Activated naive CD4-positive, alpha-beta T cell treated with anti-CD3 and anti-CD28 coated beads for 36 hours (primary cell): ENCODE measurements at regions not wholly inside any gene's neighbourhood (a gene's known extent, or its start where the extent isn't known, plus 50 kb on each side); places are given as distances from the start of the nearest gene placed in this dataset.
"Not testable (repeated sequence)": the region's sequence is repeated elsewhere in the genome, so short reads cannot be mapped to it uniquely, and the experiment has no call there.

ENCODE experiments used
- CTCF ChIA-PET: fragments of 350-600 bp; sonication (Branson Sonifier 250); formaldehyde crosslinking; loops from one replicate; lab custom pipeline; 2021; ENCODE audit warnings: antibody characterized with exemption; lab: Charles Lee
- DNase-seq: peaks from one replicate; pipeline ENCODE4 v3.0.0-alpha.2; 2020
- H3K27ac Mint-ChIP-seq: one replicate; pipeline ENCODE4 v1.8.0; 2021; ENCODE audit warnings: mild to moderate bottlenecking, mixed read lengths
- H3K27me3 Mint-ChIP-seq: one replicate; pipeline ENCODE4 v1.8.0; 2021; ENCODE audit warnings: low read depth, mixed read lengths
- H3K36me3 Mint-ChIP-seq: one replicate; pipeline ENCODE4 v1.8.0; 2021; ENCODE audit warnings: low read depth, mixed read lengths
- H3K4me1 Mint-ChIP-seq: one replicate; pipeline ENCODE4 v1.8.0; 2021; ENCODE audit warnings: low read depth, mixed read lengths
- H3K4me3 Mint-ChIP-seq: one replicate; pipeline ENCODE4 v1.8.0; 2021; ENCODE audit warnings: mild to moderate bottlenecking, moderate library complexity, mixed read lengths
- H3K9me3 Mint-ChIP-seq: one replicate; pipeline ENCODE4 v1.8.0; 2021; ENCODE audit warnings: mixed read lengths
- intact Hi-C: fragments of 100-400 bp; cut with micrococcal nuclease; formaldehyde crosslinking; loops from one replicate; pipeline ENCODE4 v1.15.1; 2023

DNA sequence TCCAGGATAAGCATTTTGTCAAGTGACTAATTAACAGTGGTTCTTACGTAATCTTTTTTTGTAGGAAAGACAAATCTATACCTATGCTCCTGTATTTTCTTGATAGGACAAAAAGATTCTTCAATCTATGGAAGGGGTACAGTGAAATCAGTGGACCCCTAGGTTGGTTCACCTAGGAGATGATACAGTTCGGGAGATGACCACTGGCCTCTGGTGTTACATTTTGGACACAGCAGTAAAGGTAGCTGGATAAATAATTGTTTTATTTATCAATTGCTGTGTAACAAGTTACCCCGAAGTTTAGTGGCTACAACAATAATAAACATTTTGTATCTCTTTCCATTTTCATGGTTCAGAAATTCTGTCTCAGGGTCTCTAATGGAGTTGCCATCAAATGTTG, 288.2 kb upstream of the MAGI2 start:
- CTCF ChIA-PET = no interaction called here
- no peaks in the 10 kb centered on the region for H3K9me3 Mint-ChIP-seq
- H3K27me3 Mint-ChIP-seq = no peaks in the 10 kb centered on the region

GRCh38 chr7:79740076-79740475, 286.6 kb upstream of the MAGI2 start:
- intact Hi-C loops = no loop called here
- DNase-seq = no peak
- H3K4me1 Mint-ChIP-seq = no peaks in the 10 kb centered on the region
- no peak overlapping the region for H3K4me3 Mint-ChIP-seq
- CTCF ChIA-PET = no interaction called here
- no peaks in the 10 kb centered on the region for H3K36me3 Mint-ChIP-seq
- no peak overlapping the region for H3K27ac Mint-ChIP-seq
- H3K9me3 Mint-ChIP-seq = peaks cover 2% of the 10 kb centered on the region
- H3K27me3 Mint-ChIP-seq = no peaks in the 10 kb centered on the region

More for the DNA sequence above, 288.2 kb upstream of the MAGI2 start:
- DNase-seq = no peak
- no peaks in the 10 kb centered on the region for H3K4me1 Mint-ChIP-seq
- intact Hi-C loops = no loop called here
- no peak overlapping the region for H3K27ac Mint-ChIP-seq
- no peak overlapping the region for H3K4me3 Mint-ChIP-seq
- H3K36me3 Mint-ChIP-seq = no peaks in the 10 kb centered on the region

DNA sequence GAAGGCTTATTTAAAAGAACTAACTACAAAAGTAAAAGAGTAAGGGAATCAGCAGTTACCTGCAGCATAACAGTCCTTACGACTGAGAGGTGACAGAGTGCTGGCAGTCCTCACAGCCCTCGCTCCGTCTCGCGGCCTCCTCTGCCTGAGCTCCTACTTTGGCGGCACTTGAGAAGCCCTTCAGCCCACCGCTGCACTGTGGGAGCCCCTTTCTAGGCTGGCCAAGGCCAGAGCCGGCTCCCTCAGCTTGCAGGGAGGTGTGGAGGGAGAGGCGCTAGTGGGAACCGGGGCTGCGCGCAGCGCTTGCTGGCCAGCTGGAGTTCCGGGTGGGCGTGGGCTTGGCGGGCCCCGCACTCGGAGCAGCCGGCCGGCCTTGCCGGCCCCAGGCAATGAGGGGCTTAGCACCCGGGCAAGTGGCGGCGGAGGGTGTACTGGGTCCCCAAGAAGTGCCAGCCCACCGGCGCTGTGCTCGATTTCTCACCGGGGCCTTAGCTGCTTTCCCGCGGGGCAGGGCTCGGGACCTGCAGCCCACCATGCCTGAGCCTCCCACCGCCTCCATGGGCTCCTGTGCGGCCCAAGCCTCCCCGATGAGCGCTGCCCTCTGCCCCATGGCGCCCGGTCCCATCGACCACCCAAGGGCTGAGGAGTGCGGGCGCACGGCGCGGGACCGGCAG, 285.7 kb upstream of the MAGI2 start:
- DNase-seq, intact Hi-C loops, H3K27ac Mint-ChIP-seq, H3K4me3 Mint-ChIP-seq, H3K27me3 Mint-ChIP-seq, H3K9me3 Mint-ChIP-seq, CTCF ChIA-PET, H3K4me1 Mint-ChIP-seq, H3K36me3 Mint-ChIP-seq: not testable (repeated sequence)

DNA sequence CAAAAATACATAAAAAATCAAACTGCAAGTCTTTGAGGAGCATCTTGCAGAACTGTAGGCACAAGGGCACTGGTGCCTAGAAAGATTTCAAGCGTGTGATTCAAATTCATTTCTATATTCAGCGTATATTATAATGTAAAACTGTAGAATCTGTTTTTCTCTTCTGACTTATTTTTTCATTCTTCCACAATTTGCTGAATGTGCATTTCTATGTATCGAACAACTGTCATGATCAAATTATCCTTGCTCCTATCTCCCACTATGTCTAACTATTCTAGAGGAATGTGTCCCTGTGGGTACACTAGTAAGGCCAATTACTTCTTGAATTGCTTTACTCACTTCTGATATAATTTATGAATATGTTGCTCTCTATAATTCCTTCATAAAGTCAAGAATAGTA, 283.0 kb upstream of the MAGI2 start:
- Mint-ChIP-seq H3K27me3 (no peaks in the 10 kb centered on the region), H3K4me1 (no peaks in the 10 kb centered on the region), H3K36me3 (no peaks in the 10 kb centered on the region), H3K9me3 (peaks cover 26% of the 10 kb centered on the region), H3K27ac (no peak overlapping the region), H3K4me3 (no peak overlapping the region)
- CTCF ChIA-PET = no interaction called here
- intact Hi-C loops = no loop called here
- no peak for DNase-seq

DNA sequence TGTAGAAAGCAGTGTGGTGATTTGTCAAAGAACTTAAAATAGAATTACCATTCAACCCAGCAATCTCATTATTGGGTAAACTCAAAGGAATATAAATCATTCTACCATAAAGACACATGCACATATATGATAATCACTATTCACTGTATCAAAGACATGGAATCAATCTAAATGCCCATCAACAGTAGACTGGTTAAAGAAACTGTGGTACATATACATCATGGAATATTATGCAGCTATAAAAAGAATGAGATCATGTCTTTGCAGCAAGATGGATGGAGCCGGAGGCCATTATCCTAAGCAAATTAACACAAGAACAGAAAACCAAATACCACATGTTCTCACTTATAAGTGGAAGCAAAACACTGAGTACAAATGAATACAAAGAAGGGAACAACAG, 281.5 kb upstream of the MAGI2 start:
- intact Hi-C loops = no loop called here
- no peak overlapping the region for H3K27ac Mint-ChIP-seq
- H3K4me3 Mint-ChIP-seq = no peak overlapping the region
- H3K27me3 Mint-ChIP-seq = no peaks in the 10 kb centered on the region
- no peaks in the 10 kb centered on the region for H3K36me3 Mint-ChIP-seq
- no peaks in the 10 kb centered on the region for H3K4me1 Mint-ChIP-seq
- DNase-seq = no peak
- CTCF ChIA-PET = no interaction called here
- H3K9me3 Mint-ChIP-seq = peaks cover 29% of the 10 kb centered on the region

GRCh38 chr7:79734181-79734580, 280.7 kb upstream of the MAGI2 start:
- Mint-ChIP-seq H3K9me3 (peaks cover 30% of the 10 kb centered on the region), H3K4me3 (no peak overlapping the region), H3K27me3 (no peaks in the 10 kb centered on the region), H3K36me3 (no peaks in the 10 kb centered on the region), H3K27ac (no peak overlapping the region), H3K4me1 (no peaks in the 10 kb centered on the region)
- DNase-seq = no peak
- intact Hi-C loops = no loop called here
- CTCF ChIA-PET = no interaction called here

DNA sequence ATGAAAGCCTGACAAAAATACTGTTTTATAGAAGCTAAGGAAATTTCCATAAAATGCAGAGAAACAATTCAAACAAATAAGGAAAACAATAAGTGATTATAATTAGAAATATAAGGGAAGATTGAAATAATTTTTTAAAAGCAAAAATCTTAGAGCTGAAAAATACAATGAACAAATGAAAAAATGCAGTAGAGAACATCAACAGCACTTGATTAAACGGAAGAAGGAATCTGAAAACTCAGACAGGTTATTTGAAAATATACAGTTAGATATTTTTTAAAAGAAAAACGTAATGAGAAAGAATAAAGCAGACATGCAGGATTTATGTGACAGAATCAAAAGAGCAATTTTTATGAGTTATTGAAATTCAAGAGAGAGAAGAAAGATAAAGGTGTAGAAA, 279.1 kb upstream of the MAGI2 start:
- H3K4me3 Mint-ChIP-seq = no peak overlapping the region
- CTCF ChIA-PET = no interaction called here
- H3K4me1 Mint-ChIP-seq = no peaks in the 10 kb centered on the region
- H3K9me3 Mint-ChIP-seq = peaks cover 33% of the 10 kb centered on the region
- H3K27ac Mint-ChIP-seq = no peak overlapping the region
- H3K36me3 Mint-ChIP-seq = no peaks in the 10 kb centered on the region
- H3K27me3 Mint-ChIP-seq = no peaks in the 10 kb centered on the region
- intact Hi-C loops = no loop called here
- no peak for DNase-seq

GRCh38 chr7:79730971-79731370, 277.5 kb upstream of the MAGI2 start:
- H3K9me3 Mint-ChIP-seq = peaks cover 33% of the 10 kb centered on the region
- no peaks in the 10 kb centered on the region for H3K4me1 Mint-ChIP-seq
- intact Hi-C loops = no loop called here
- H3K27me3 Mint-ChIP-seq = no peaks in the 10 kb centered on the region
- H3K4me3 Mint-ChIP-seq = no peak overlapping the region
- no peak for DNase-seq
- no peak overlapping the region for H3K27ac Mint-ChIP-seq
- CTCF ChIA-PET = no interaction called here
- no peaks in the 10 kb centered on the region for H3K36me3 Mint-ChIP-seq

DNA sequence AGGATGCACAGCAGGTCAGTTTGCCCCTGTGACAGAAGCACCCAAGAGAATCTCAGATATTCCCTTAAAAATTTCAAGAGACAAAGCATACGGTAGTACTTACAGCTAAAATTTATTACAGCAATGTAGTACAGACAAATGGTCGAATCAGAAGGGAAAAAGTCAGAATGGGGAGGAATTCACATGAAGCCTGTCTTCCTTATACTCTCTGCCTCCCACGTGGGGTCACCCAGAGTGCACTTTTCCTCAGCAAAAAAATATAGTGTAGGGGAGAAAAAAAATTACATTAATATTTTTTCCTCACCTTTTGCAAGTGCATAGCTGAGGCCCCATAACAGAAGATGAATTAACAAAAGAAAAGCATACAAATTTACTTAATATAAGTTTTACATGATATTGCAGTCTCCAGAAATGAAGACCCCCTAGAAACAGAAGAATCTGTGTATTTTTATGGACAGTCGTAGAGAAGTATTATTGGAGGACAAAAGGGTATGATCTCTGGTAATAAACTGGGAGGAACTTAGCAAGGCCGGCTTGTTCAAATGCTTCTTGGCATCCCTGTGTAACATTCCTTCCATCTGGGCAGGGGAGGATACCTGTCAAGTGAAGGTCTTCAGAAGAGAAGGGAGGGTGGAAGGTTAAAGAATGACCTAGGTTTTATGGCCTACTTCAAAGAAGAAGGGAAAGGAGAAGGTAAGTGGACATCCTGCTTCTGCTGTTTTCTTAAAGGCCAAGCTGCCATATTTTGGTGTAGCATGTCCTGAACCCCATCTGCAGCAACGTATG, 270.6 kb upstream of the MAGI2 start:
- Mint-ChIP-seq H3K27ac (no peak overlapping the region), H3K9me3 (peaks cover 2% of the 10 kb centered on the region), H3K4me1 (no peaks in the 10 kb centered on the region), H3K4me3 (no peak overlapping the region), H3K36me3 (no peaks in the 10 kb centered on the region), H3K27me3 (no peaks in the 10 kb centered on the region)
- no peak for DNase-seq
- CTCF ChIA-PET = no interaction called here
- intact Hi-C loops = no loop called here

GRCh38 chr7:79722217-79722616, 268.8 kb upstream of the MAGI2 start:
- no peak overlapping the region for H3K27ac Mint-ChIP-seq
- intact Hi-C loops = no loop called here
- H3K4me3 Mint-ChIP-seq = no peak overlapping the region
- no peaks in the 10 kb centered on the region for H3K9me3 Mint-ChIP-seq
- H3K27me3 Mint-ChIP-seq = no peaks in the 10 kb centered on the region
- no peaks in the 10 kb centered on the region for H3K36me3 Mint-ChIP-seq
- CTCF ChIA-PET = interaction anchor here (0.6 kb wide), 1 partner anchor 341 kb away, joined by 3 read pairs; no protein-coding TSS in a partner anchor
- no peak for DNase-seq
- no peaks in the 10 kb centered on the region for H3K4me1 Mint-ChIP-seq

- H3K4me1 Mint-ChIP-seq = no peaks in the 10 kb centered on the region
- CTCF ChIA-PET = no interaction called here
- no peak overlapping the region for H3K4me3 Mint-ChIP-seq
- intact Hi-C loops = no loop called here
- DNase-seq = no peak
- no peaks in the 10 kb centered on the region for H3K36me3 Mint-ChIP-seq
- no peak overlapping the region for H3K27ac Mint-ChIP-seq
- no peaks in the 10 kb centered on the region for H3K27me3 Mint-ChIP-seq
- no peaks in the 10 kb centered on the region for H3K9me3 Mint-ChIP-seq
These were observed 265.7 kb upstream of the MAGI2 start for GRCh38 chr7:79719216-79719615.

- intact Hi-C loops = no loop called here
- Mint-ChIP-seq H3K4me3 (no peak overlapping the region), H3K27me3 (no peaks in the 10 kb centered on the region), H3K9me3 (no peaks in the 10 kb centered on the region), H3K27ac (no peak overlapping the region), H3K36me3 (no peaks in the 10 kb centered on the region), H3K4me1 (no peaks in the 10 kb centered on the region)
- no peak for DNase-seq
- CTCF ChIA-PET = no interaction called here
These were observed 262.9 kb upstream of the MAGI2 start for GRCh38 chr7:79716329-79716728.

DNA sequence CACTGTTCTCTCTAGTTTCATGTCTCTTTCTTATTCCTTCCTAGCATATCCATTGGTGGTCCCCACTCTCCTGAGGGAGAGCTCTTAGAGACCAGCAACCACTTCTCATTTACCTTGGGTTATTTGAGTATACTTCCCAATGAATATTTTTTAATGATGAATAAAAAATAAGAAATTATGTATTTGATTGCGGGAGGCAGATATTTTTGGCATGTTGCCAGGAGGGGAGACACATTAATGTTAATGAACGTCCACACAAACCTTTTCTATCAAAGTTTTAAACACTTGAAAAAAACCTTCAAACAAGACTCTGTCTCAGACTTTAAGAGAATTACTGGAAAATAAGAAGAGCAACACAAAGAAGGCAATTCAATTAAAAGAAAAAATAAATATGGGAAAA, 260.6 kb upstream of the MAGI2 start:
- DNase-seq = no peak
- CTCF ChIA-PET = no interaction called here
- Mint-ChIP-seq H3K4me3 (no peak overlapping the region), H3K4me1 (no peaks in the 10 kb centered on the region), H3K27me3 (no peaks in the 10 kb centered on the region), H3K9me3 (no peaks in the 10 kb centered on the region), H3K36me3 (no peaks in the 10 kb centered on the region), H3K27ac (no peak overlapping the region)
- intact Hi-C loops = no loop called here
